HEK293 (cell line): ENCODE measurements at regions not wholly inside any gene's neighbourhood (a gene's known extent, or its start where the extent isn't known, plus 50 kb on each side); places are given as distances from the start of the nearest gene placed in this dataset.

Source experiments
- CTCF ChIA-PET: fragments of 350-600 bp; formaldehyde crosslinking; extraction: SDS; loops from one replicate; lab custom pipeline; 2021; ENCODE audit warnings: antibody characterized with exemption; lab: Yijun Ruan, JAX
- POLR2A ChIA-PET: fragments of 300-600 bp; formaldehyde crosslinking; extraction: SDS; loops from one replicate; lab custom pipeline; 2020; ENCODE audit warnings: antibody characterized with exemption, inconsistent platforms; lab: Yijun Ruan, JAX
- H3K27ac ChIP-seq: fragments of 200-500 bp; sonication (Bioruptor generic); 2 replicates; pipeline ENCODE4 v1.5.1; 2014; ENCODE audit warnings: low read depth, low read length, control low read depth, inconsistent platforms; ENCODE audit errors: extremely low read depth
- H3K36me3 ChIP-seq, 2 experiments: fragments of 200-500 bp in 1 of 2; sonication (Bioruptor generic) in 1 of 2; 1 replicate in 1 of 2; 2 replicates in 1 of 2; pipeline ENCODE4 v1.5.1; 2014 to 2017; ENCODE audit warnings: inconsistent platforms in 2 of 2, low read length in 2 of 2; ENCODE audit not compliant: control insufficient read depth in 2 of 2, insufficient read depth in 1 of 2
- H3K4me1 ChIP-seq: fragments of 200-500 bp; sonication (Bioruptor generic); 2 replicates; pipeline ENCODE4 v1.5.1; 2014; ENCODE audit warnings: mild to moderate bottlenecking, low read length, inconsistent platforms; ENCODE audit not compliant: control insufficient read depth, insufficient read depth
- H3K4me3 ChIP-seq: 2 replicates; pipeline ENCODE4 v1.5.1; 2011; ENCODE audit warnings: low read depth, mild to moderate bottlenecking, control low read depth, low read length, moderate library complexity
- H3K9me3 ChIP-seq: fragments of 200-500 bp; sonication (Bioruptor generic); 2 replicates; pipeline ENCODE4 v1.5.1; 2014; ENCODE audit warnings: low read depth, low read length, inconsistent platforms; ENCODE audit not compliant: control insufficient read depth, insufficient read depth
- GLI4 ChIP-seq: fragments of 450-650 bp; formaldehyde crosslinking; IDR thresholded peaks from 2 replicates; pipeline ENCODE4 v1.5.1; 2016; ENCODE audit warnings: missing biosample characterization, missing genetic modification characterization
- SP2 ChIP-seq: fragments of 450-650 bp; formaldehyde crosslinking; IDR thresholded peaks from 2 replicates; pipeline ENCODE4 v1.5.1; 2016; ENCODE audit warnings: missing biosample characterization, missing genetic modification characterization
- ZIC2 ChIP-seq: fragments of 450-650 bp; formaldehyde crosslinking; IDR thresholded peaks from 2 replicates; pipeline ENCODE4 v1.5.1; 2016; ENCODE audit warnings: missing biosample characterization, missing genetic modification characterization
- ZNF324 ChIP-seq: fragments of 450-650 bp; formaldehyde crosslinking; IDR thresholded peaks from 2 replicates; pipeline ENCODE4 v1.5.1; 2016; ENCODE audit warnings: missing biosample characterization, missing genetic modification characterization
- ZNF391 ChIP-seq: fragments of 450-650 bp; formaldehyde crosslinking; IDR thresholded peaks from 2 replicates; pipeline ENCODE4 v1.5.1; 2016; ENCODE audit warnings: low read depth, missing biosample characterization, missing genetic modification characterization, borderline replicate concordance
- ZNF529 ChIP-seq: fragments of 450-650 bp; formaldehyde crosslinking; IDR thresholded peaks from 2 replicates; pipeline ENCODE4 v1.5.1; 2017; ENCODE audit warnings: missing genetic modification characterization, missing biosample characterization; ENCODE audit not compliant: insufficient replicate concordance
- ZNF610 ChIP-seq: fragments of 450-650 bp; formaldehyde crosslinking; IDR thresholded peaks from 2 replicates; pipeline ENCODE4 v1.5.1; 2016; ENCODE audit warnings: missing biosample characterization, missing genetic modification characterization, borderline replicate concordance
- ZNF776 ChIP-seq: fragments of 450-650 bp; formaldehyde crosslinking; IDR thresholded peaks from 2 replicates; pipeline ENCODE4 v1.5.0; 2017; ENCODE audit warnings: missing biosample characterization, missing genetic modification characterization, borderline replicate concordance
- TF ChIP-seq, protein P1 (sequence below): fragments of 450-650 bp; formaldehyde crosslinking; IDR thresholded peaks from 2 replicates; pipeline ENCODE4 v1.5.1; 2016; ENCODE audit warnings: missing biosample characterization, missing genetic modification characterization
- TF ChIP-seq, protein P2 (sequence below): fragments of 450-650 bp; IDR thresholded peaks from 2 replicates; pipeline ENCODE4 v1.5.1; 2018; ENCODE audit warnings: missing biosample characterization, mild to moderate bottlenecking, missing genetic modification characterization
- TF ChIP-seq, protein P3 (sequence below): fragments of 450-650 bp; formaldehyde crosslinking; IDR thresholded peaks from 2 replicates; pipeline ENCODE4 v1.5.1; 2016; ENCODE audit warnings: missing biosample characterization, missing genetic modification characterization, low read depth
- TF ChIP-seq, protein P4 (sequence below): fragments of 450-650 bp; formaldehyde crosslinking; IDR thresholded peaks from 2 replicates; pipeline ENCODE4; 2016; ENCODE audit warnings: missing biosample characterization, missing genetic modification characterization
- TF ChIP-seq, protein P5 (sequence below): fragments of 450-650 bp; formaldehyde crosslinking; IDR thresholded peaks from 2 replicates; pipeline ENCODE4 v1.5.1; 2016; ENCODE audit warnings: missing biosample characterization, missing genetic modification characterization
- TF ChIP-seq, protein P6 (sequence below): fragments of 450-650 bp; formaldehyde crosslinking; IDR thresholded peaks from 2 replicates; pipeline ENCODE4 v1.5.1; 2016; ENCODE audit warnings: missing biosample characterization, missing genetic modification characterization

DNA sequence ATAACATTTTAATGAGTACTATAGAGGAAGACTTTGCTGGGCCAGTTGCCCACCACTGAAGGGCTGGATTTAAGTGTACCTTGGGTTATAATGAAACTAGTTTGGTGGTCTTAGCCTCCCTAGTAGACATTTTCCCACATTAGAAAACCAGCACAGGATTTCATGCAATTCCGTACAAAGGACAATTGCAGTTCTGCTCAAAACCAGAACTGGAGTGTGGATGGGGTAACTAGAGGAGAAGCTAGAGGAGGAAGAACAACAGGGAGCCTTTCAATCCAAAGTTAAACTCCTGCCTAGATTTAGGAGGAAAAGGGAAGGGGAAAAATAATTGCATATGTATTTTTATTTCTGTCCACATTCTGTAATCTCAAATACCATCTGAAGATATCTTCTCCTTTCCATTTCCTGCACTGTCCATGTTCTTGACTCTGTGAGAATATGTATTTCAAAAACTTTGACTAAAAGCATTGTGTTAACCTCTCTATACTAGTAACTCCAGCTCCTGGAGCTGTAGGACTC lies 97.5 kb upstream of the SSBP2 start:
- no peak overlapping the region for H3K27ac ChIP-seq
- H3K9me3 ChIP-seq, result no peaks in the 10 kb centered on the region
- H3K36me3 ChIP-seq, result no peaks in the 10 kb centered on the region
- H3K4me3 ChIP-seq, result no peak overlapping the region
- H3K4me1 ChIP-seq, result peaks cover 8% of the 10 kb centered on the region
- ChIA-PET CTCF (interaction anchor here (0.6 to 1.7 kb wide), 2 partner anchors 10 to 378 kb away, joined by 3 to 4 read pairs; no protein-coding TSS in a partner anchor), POLR2A (no interaction called here)
- TF ChIP-seq ZNF610 (tag by site-specific recombination) (no peak), ZIC2 (tag by site-specific recombination) (0 out of 2 replicates have a peak, but pooled peaks have one; percentile 22)
- TF ChIP-seq, protein P1, sequence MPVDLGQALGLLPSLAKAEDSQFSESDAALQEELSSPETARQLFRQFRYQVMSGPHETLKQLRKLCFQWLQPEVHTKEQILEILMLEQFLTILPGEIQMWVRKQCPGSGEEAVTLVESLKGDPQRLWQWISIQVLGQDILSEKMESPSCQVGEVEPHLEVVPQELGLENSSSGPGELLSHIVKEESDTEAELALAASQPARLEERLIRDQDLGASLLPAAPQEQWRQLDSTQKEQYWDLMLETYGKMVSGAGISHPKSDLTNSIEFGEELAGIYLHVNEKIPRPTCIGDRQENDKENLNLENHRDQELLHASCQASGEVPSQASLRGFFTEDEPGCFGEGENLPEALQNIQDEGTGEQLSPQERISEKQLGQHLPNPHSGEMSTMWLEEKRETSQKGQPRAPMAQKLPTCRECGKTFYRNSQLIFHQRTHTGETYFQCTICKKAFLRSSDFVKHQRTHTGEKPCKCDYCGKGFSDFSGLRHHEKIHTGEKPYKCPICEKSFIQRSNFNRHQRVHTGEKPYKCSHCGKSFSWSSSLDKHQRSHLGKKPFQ (tag by site-specific recombination), result no peak
- TF ChIP-seq, protein P2, sequence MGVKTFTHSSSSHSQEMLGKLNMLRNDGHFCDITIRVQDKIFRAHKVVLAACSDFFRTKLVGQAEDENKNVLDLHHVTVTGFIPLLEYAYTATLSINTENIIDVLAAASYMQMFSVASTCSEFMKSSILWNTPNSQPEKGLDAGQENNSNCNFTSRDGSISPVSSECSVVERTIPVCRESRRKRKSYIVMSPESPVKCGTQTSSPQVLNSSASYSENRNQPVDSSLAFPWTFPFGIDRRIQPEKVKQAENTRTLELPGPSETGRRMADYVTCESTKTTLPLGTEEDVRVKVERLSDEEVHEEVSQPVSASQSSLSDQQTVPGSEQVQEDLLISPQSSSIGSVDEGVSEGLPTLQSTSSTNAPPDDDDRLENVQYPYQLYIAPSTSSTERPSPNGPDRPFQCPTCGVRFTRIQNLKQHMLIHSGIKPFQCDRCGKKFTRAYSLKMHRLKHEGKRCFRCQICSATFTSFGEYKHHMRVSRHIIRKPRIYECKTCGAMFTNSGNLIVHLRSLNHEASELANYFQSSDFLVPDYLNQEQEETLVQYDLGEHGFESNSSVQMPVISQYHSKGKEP (tag by site-specific recombination), result 0 out of 2 replicates have a peak, but pooled peaks have one; percentile 31

DNA sequence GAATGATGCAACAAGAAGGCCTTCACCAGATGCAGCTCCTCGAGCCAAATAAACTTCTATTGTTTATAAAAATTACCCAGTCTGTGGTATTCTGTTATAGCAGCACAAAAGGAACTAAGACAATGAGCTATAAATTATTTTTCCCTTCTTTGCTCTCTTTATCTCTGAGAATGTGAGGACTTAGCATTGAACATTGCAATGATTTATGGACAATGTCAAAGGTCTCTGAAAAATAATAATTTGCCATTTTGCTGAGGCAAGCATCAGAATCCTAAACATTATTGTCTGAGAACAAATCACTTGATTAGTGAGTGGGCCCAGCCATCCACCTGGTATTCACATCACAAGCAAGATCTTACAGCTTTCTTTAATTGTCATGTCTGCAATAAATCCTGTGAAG lies 95.4 kb upstream of the SSBP2 start:
- H3K36me3 ChIP-seq, result no peaks in the 10 kb centered on the region
- CTCF ChIA-PET, result no interaction called here
- POLR2A ChIA-PET, result no interaction called here

More for the DNA sequence above, 95.4 kb upstream of the SSBP2 start:
- Histone ChIP-seq H3K4me1 (peaks cover 8% of the 10 kb centered on the region), H3K9me3 (no peaks in the 10 kb centered on the region), H3K27ac (no peak overlapping the region), H3K4me3 (no peak overlapping the region)
- TF ChIP-seq ZNF529 (tag by site-specific recombination) (no peak), GLI4 (tag by site-specific recombination) (no peak), ZNF324 (no peak), ZNF776 (tag by site-specific recombination) (no peak), ZNF391 (tag by site-specific recombination) (no peak), SP2 (tag by site-specific recombination) (no peak)
- TF ChIP-seq, protein P3, sequence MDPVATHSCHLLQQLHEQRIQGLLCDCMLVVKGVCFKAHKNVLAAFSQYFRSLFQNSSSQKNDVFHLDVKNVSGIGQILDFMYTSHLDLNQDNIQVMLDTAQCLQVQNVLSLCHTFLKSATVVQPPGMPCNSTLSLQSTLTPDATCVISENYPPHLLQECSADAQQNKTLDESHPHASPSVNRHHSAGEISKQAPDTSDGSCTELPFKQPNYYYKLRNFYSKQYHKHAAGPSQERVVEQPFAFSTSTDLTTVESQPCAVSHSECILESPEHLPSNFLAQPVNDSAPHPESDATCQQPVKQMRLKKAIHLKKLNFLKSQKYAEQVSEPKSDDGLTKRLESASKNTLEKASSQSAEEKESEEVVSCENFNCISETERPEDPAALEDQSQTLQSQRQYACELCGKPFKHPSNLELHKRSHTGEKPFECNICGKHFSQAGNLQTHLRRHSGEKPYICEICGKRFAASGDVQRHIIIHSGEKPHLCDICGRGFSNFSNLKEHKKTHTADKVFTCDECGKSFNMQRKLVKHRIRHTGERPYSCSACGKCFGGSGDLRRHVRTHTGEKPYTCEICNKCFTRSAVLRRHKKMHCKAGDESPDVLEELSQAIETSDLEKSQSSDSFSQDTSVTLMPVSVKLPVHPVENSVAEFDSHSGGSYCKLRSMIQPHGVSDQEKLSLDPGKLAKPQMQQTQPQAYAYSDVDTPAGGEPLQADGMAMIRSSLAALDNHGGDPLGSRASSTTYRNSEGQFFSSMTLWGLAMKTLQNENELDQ, result no peak
- TF ChIP-seq, protein P4, sequence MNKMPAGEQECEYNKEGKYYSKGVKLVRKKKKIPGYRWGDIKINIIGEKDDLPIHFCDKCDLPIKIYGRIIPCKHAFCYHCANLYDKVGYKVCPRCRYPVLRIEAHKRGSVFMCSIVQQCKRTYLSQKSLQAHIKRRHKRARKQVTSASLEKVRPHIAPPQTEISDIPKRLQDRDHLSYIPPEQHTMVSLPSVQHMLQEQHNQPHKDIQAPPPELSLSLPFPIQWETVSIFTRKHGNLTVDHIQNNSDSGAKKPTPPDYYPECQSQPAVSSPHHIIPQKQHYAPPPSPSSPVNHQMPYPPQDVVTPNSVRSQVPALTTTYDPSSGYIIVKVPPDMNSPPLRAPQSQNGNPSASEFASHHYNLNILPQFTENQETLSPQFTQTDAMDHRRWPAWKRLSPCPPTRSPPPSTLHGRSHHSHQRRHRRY (tag by site-specific recombination), result no peak
- TF ChIP-seq, protein P5, sequence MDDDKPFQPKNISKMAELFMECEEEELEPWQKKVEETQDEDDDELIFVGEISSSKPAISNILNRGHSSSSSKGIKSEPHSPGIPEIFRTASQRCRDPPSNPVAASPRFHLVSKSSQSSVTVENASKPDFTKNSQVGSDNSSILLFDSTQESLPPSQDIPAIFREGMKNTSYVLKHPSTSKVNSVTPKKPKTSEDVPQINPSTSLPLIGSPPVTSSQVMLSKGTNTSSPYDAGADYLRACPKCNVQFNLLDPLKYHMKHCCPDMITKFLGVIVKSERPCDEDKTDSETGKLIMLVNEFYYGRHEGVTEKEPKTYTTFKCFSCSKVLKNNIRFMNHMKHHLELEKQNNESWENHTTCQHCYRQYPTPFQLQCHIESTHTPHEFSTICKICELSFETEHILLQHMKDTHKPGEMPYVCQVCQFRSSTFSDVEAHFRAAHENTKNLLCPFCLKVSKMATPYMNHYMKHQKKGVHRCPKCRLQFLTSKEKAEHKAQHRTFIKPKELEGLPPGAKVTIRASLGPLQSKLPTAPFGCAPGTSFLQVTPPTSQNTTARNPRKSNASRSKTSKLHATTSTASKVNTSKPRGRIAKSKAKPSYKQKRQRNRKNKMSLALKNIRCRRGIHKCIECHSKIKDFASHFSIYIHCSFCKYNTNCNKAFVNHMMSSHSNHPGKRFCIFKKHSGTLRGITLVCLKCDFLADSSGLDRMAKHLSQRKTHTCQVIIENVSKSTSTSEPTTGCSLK (tag by site-specific recombination), result no peak
- TF ChIP-seq, protein P6, sequence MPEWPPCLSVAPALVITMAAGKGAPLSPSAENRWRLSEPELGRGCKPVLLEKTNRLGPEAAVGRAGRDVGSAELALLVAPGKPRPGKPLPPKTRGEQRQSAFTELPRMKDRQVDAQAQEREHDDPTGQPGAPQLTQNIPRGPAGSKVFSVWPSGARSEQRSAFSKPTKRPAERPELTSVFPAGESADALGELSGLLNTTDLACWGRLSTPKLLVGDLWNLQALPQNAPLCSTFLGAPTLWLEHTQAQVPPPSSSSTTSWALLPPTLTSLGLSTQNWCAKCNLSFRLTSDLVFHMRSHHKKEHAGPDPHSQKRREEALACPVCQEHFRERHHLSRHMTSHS (tag by site-specific recombination), result no peak
